SK-N-SH (cell line): ENCODE measurements at regions not wholly inside any gene's neighbourhood (a gene's known extent, or its start where the extent isn't known, plus 50 kb on each side); places are given as distances from the start of the nearest gene placed in this dataset.

Experiments
- CTCF ChIA-PET: fragments of 300-600, 350-600 bp; formaldehyde crosslinking; extraction: SDS; loops from one replicate; lab custom pipeline; 2021; lab: Yijun Ruan, JAX
- POLR2A ChIA-PET: fragments of 350-600 bp; sonication (Branson Sonifier 250); formaldehyde crosslinking; extraction: SDS; loops from one replicate; lab custom pipeline; 2020; ENCODE audit warnings: antibody characterized with exemption, inconsistent platforms; lab: Yijun Ruan, JAX
- DNase-seq: peaks from one replicate; pipeline ENCODE4 v3.0.0; 2012
- H2AFZ ChIP-seq: fragments of 200-600 bp; sonication (generic); 2 replicates; pipeline ENCODE4 v1.8.1; 2016; ENCODE audit warnings: antibody characterized with exemption, mild to moderate bottlenecking, low read depth
- H3F3A ChIP-seq: fragments of 200-600 bp; sonication (generic); replicated peaks from 2 replicates; pipeline ENCODE3; 2016; ENCODE audit warnings: antibody characterized with exemption, mild to moderate bottlenecking; ENCODE audit not compliant: insufficient read depth
- H3K27ac ChIP-seq, 2 experiments: fragments of 200-500 bp in 1 of 2; fragments of 200-600 bp in 1 of 2; sonication (Bioruptor generic) in 1 of 2; sonication (generic), shearing (Covaris generic) in 1 of 2; 2 replicates each; pipeline versions ENCODE4 v1.5.1 to v1.6.1; 2014 to 2016; ENCODE audit warnings: low read depth in 2 of 2, inconsistent platforms in 1 of 2, low read length in 1 of 2, mild to moderate bottlenecking in 1 of 2, mixed read lengths in 1 of 2
- H3K27me3 ChIP-seq: fragments of 200-600 bp; sonication (generic), shearing (Covaris generic); 2 replicates; pipeline ENCODE4 v1.6.1; 2016; ENCODE audit warnings: mixed run types; ENCODE audit not compliant: insufficient read depth
- H3K36me3 ChIP-seq, 2 experiments: fragments of 200-500 bp in 1 of 2; fragments of 200-600 bp in 1 of 2; sonication (Bioruptor generic) in 1 of 2; sonication (generic) in 1 of 2; replicated peaks in 1 of 2; 2 replicates each; pipeline versions ENCODE3 to v1.5.1; 2014 to 2016; ENCODE audit warnings: low read length in 1 of 2, mild to moderate bottlenecking in 1 of 2; ENCODE audit not compliant: insufficient read depth in 2 of 2, control insufficient read depth in 1 of 2
- H3K4me1 ChIP-seq, 2 experiments: fragments of 200-500 bp in 1 of 2; fragments of 200-600 bp in 1 of 2; sonication (Bioruptor generic) in 1 of 2; sonication (generic), shearing (Covaris generic) in 1 of 2; 2 replicates each; pipeline versions ENCODE4 v1.5.1 to v1.6.1; 2014 to 2016; ENCODE audit warnings: low read depth in 1 of 2, low read length in 1 of 2, mixed run types in 1 of 2; ENCODE audit not compliant: insufficient read depth in 2 of 2, control insufficient read depth in 1 of 2
- H3K4me2 ChIP-seq: fragments of 200-600 bp; sonication (generic), shearing (Covaris generic); 2 replicates; pipeline ENCODE4 v1.6.1; 2017; ENCODE audit warnings: mixed run types
- H3K4me3 ChIP-seq, 2 experiments: fragments of 200-500 bp in 1 of 2; fragments of 200-600 bp in 1 of 2; sonication (Bioruptor generic) in 1 of 2; sonication (generic), shearing (Covaris generic) in 1 of 2; 2 replicates each; pipeline versions ENCODE4 v1.5.1 to v1.8.1; 2014 to 2016; ENCODE audit warnings: low read depth in 2 of 2, inconsistent platforms in 1 of 2, low read length in 1 of 2, mild to moderate bottlenecking in 1 of 2, mixed read lengths in 1 of 2, moderate library complexity in 1 of 2
- H3K79me2 ChIP-seq: fragments of 200-600 bp; sonication (generic); 2 replicates; pipeline ENCODE4 v1.8.1; 2017; ENCODE audit warnings: mild to moderate bottlenecking; ENCODE audit not compliant: insufficient read depth
- H3K9ac ChIP-seq: fragments of 200-600 bp; sonication (generic); 2 replicates; pipeline ENCODE4 v1.6.1; 2017; ENCODE audit warnings: mixed run types
- H3K9me2 ChIP-seq: fragments of 200-600 bp; sonication (generic); 2 replicates; pipeline ENCODE4 v1.6.1; 2017; ENCODE audit warnings: mixed run types
- H3K9me3 ChIP-seq: fragments of 200-600 bp; sonication (generic); 2 replicates; pipeline ENCODE4 v1.6.1; 2017; ENCODE audit warnings: mixed run types, mild to moderate bottlenecking, moderate library complexity
- H4K20me1 ChIP-seq: fragments of 200-600 bp; sonication (generic); 2 replicates; pipeline ENCODE4 v1.6.1; 2017; ENCODE audit warnings: mild to moderate bottlenecking, mixed run types; ENCODE audit not compliant: insufficient read depth
- CHD2 ChIP-seq: fragments of 150-350 bp; IDR thresholded peaks from 2 replicates; pipeline ENCODE4 v1.6.1; 2018; ENCODE audit warnings: low read length; ENCODE audit not compliant: partially characterized antibody
- EP300 ChIP-seq, 2 experiments: IDR thresholded peaks; 2 replicates each; pipeline versions ENCODE4 v1.4.0 to v1.6.1; 2012; ENCODE audit warnings: borderline replicate concordance in 1 of 2, low read depth in 1 of 2, low read length in 1 of 2
- EZH2phosphoT487 ChIP-seq: fragments of 200-600 bp; sonication (generic); IDR thresholded peaks from 2 replicates; pipeline ENCODE4 v1.6.1; 2017; ENCODE audit warnings: low read depth, mixed run types, mild to moderate bottlenecking, antibody characterized with exemption, moderate library complexity, borderline replicate concordance
- FOSL2 ChIP-seq: IDR thresholded peaks from 2 replicates; pipeline ENCODE4 v1.4.0; 2012; ENCODE audit warnings: low read depth, mild to moderate bottlenecking, moderate library complexity, borderline replicate concordance
- FOXJ3 ChIP-seq: sonication (generic); formaldehyde crosslinking; IDR thresholded peaks from 2 replicates; pipeline ENCODE4 v1.5.1; 2020; ENCODE audit warnings: mild to moderate bottlenecking, missing genetic modification reagents
- FOXM1 ChIP-seq: IDR thresholded peaks from 2 replicates; pipeline ENCODE4 v1.4.0; 2012; ENCODE audit warnings: low read depth, mild to moderate bottlenecking
- GABPA ChIP-seq: IDR thresholded peaks from 2 replicates; pipeline ENCODE4 v1.4.0; 2012; ENCODE audit warnings: low read depth, mild to moderate bottlenecking
- GATA2 ChIP-seq: sonication (generic); formaldehyde crosslinking; IDR thresholded peaks from 2 replicates; pipeline ENCODE4 v1.5.0; 2020; ENCODE audit warnings: mild to moderate bottlenecking, missing genetic modification reagents
- MXI1 ChIP-seq: IDR thresholded peaks from 2 replicates; pipeline ENCODE4 v1.6.1; 2012; ENCODE audit warnings: mild to moderate bottlenecking, low read depth, low read length, improper control_type of control experiment
- NFIC ChIP-seq: IDR thresholded peaks from 2 replicates; pipeline ENCODE4 v1.4.0; 2012; ENCODE audit warnings: borderline replicate concordance
- POLR2AphosphoS5 ChIP-seq: IDR thresholded peaks from 2 replicates; pipeline ENCODE4 v1.6.1; 2012; ENCODE audit warnings: low read depth, low read length
- RCOR1 ChIP-seq: fragments of 150-350 bp; IDR thresholded peaks from 2 replicates; pipeline ENCODE4 v1.6.1; 2017; ENCODE audit warnings: antibody characterized with exemption, low read length
- REST ChIP-seq: IDR thresholded peaks from 2 replicates; pipeline ENCODE4 v1.6.1; 2012; ENCODE audit warnings: mild to moderate bottlenecking, low read depth, low read length, moderate library complexity
- SMC3 ChIP-seq: IDR thresholded peaks from 2 replicates; pipeline ENCODE4 v1.6.1; 2012; ENCODE audit warnings: low read depth, low read length, improper control_type of control experiment
- TAF1 ChIP-seq: IDR thresholded peaks from 2 replicates; pipeline ENCODE4 v1.6.1; 2012; ENCODE audit warnings: low read depth, mild to moderate bottlenecking, low read length, moderate library complexity, borderline replicate concordance
- TCF12 ChIP-seq: IDR thresholded peaks from 2 replicates; pipeline ENCODE4 v1.4.0; 2012
- TEAD4 ChIP-seq: IDR thresholded peaks from 2 replicates; pipeline ENCODE4 v1.4.0; 2012; ENCODE audit warnings: mild to moderate bottlenecking, borderline replicate concordance; ENCODE audit not compliant: insufficient read depth
- YY1 ChIP-seq: IDR thresholded peaks from 2 replicates; pipeline ENCODE4 v1.4.0; 2012; ENCODE audit warnings: low read depth, mild to moderate bottlenecking
- WGBS: methylation state at CpG from one replicate; pipeline ENCODE4 v1.1.6; 2017; ENCODE audit warnings: low lambda C conversion rate; 5-methylcytosine and 5-hydroxymethylcytosine counted together
- TF ChIP-seq, protein P1 (sequence below): fragments of 150-350 bp; IDR thresholded peaks from 2 replicates; pipeline ENCODE4 v1.6.1; 2016; ENCODE audit warnings: mild to moderate bottlenecking, low read depth, low read length
- TF ChIP-seq, protein P2 (sequence below): fragments of 200-600 bp; sonication (generic); IDR thresholded peaks from 2 replicates; pipeline ENCODE4 v1.6.1; 2017; ENCODE audit warnings: antibody characterized with exemption, mild to moderate bottlenecking, moderate library complexity

DNA sequence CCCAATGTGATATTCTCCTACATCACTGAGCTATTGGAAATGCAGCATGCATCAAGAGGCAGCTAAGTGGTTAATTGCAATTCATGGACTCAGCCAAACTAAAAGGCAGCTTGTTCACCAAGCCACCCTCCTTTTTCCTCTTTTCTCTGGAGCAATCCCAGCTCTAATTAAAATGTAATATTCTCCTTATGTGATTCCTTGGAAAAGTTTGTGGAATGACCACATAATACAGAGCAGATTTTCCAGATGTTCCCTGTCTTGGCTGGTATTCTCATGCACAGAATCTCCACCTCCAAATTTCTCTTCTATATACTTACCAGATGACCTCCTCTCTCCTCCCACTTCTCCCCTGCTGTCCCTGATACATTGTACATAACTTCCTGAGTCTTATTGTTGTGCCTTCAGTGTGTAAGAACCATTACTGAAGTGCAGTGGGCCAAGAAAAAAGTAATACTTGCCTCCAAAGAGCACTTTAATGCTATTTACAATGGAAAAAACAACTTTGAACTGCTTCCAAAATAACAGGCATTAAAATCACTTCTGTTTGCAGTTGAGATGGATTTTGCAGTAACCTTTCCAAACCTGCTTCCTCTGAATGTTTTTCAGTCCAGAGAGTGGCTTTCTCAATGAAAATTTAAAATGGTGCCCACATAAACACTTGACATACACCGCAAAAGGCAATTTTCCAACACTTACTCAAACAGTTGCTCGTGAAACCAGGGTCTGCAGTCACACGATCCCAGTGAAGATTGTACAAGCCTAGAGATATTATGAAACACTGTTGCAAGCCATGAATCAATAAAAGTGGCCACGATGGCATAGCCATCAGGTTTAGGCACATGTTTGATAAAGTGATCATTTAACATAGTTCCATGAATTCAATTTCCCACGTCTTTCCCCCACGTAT lies 258.0 kb downstream of the MTX2 start (continued):
- TF ChIP-seq, protein P1, sequence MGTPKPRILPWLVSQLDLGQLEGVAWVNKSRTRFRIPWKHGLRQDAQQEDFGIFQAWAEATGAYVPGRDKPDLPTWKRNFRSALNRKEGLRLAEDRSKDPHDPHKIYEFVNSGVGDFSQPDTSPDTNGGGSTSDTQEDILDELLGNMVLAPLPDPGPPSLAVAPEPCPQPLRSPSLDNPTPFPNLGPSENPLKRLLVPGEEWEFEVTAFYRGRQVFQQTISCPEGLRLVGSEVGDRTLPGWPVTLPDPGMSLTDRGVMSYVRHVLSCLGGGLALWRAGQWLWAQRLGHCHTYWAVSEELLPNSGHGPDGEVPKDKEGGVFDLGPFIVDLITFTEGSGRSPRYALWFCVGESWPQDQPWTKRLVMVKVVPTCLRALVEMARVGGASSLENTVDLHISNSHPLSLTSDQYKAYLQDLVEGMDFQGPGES = no peak
- TF ChIP-seq RCOR1 = no peak
- TF ChIP-seq CHD2 = no peak
- no peak for TF ChIP-seq TAF1
- no peak for TF ChIP-seq MXI1
- no peak for TF ChIP-seq POLR2AphosphoS5
- no peak for TF ChIP-seq TEAD4
- no peak for TF ChIP-seq NFIC
- no peak for TF ChIP-seq EZH2phosphoT487
- no peak for TF ChIP-seq FOXJ3 (CRISPR knock-in tag)
- no peak for TF ChIP-seq TCF12
- TF ChIP-seq FOSL2 = no peak
- TF ChIP-seq, all 33 proteins: peak for 0

DNA sequence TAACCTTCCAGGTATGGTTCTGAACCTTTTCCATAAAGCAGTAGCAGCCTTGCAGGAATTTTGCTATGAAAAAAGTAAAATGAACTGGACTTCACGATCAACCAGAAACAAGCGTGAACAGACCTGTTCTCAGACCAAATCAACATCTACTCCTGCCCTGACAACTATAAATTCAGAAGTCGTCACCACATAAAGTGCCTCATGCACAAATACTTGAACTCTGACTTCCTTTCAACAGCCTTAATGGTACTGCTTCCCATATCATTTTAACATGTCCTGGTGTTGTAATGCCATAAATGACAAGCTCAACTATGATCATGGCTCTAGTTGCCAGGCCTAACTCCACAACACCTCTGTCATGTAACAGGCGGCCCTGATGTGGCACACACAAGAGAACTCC lies 262.4 kb downstream of the MTX2 start:
- H2AFZ ChIP-seq = no peak overlapping the region
- H3K79me2 ChIP-seq = no peaks in the 10 kb centered on the region
- no peaks in the 10 kb centered on the region for H3K27me3 ChIP-seq
- H3K4me3 ChIP-seq = no peak overlapping the region
- no peak overlapping the region for H3K4me2 ChIP-seq
- 70% methylated on average over 4 of the region's 4 CpGs for WGBS
- H3K4me1 ChIP-seq = peaks cover 3 to 7% of the 10 kb centered on the region in 2 experiments; a peak in 3 of 4 replicates
- CTCF ChIA-PET = interaction anchor here (1.3 kb wide), 1 partner anchor 77 kb away, joined by 4 read pairs; no protein-coding TSS in a partner anchor
- H3F3A ChIP-seq = no peaks in the 10 kb centered on the region
- no peak for DNase-seq
- POLR2A ChIA-PET = no interaction called here
- H3K9ac ChIP-seq = no peak overlapping the region
- H4K20me1 ChIP-seq = no peaks in the 10 kb centered on the region
- no peak for TF ChIP-seq EP300 (IDR thresholded peaks at IDR 0.05; ENCODE audit: borderline replicate concordance in 1 of 2, low read depth in 1 of 2, low read length in 1 of 2)
- TF ChIP-seq, protein P2, sequence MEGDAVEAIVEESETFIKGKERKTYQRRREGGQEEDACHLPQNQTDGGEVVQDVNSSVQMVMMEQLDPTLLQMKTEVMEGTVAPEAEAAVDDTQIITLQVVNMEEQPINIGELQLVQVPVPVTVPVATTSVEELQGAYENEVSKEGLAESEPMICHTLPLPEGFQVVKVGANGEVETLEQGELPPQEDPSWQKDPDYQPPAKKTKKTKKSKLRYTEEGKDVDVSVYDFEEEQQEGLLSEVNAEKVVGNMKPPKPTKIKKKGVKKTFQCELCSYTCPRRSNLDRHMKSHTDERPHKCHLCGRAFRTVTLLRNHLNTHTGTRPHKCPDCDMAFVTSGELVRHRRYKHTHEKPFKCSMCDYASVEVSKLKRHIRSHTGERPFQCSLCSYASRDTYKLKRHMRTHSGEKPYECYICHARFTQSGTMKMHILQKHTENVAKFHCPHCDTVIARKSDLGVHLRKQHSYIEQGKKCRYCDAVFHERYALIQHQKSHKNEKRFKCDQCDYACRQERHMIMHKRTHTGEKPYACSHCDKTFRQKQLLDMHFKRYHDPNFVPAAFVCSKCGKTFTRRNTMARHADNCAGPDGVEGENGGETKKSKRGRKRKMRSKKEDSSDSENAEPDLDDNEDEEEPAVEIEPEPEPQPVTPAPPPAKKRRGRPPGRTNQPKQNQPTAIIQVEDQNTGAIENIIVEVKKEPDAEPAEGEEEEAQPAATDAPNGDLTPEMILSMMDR = no peak
- TF ChIP-seq GATA2 (CRISPR knock-in tag) = no peak
- TF ChIP-seq TEAD4 = no peak
- no peak for TF ChIP-seq YY1
- no peak for TF ChIP-seq FOXJ3 (CRISPR knock-in tag)
- no peak for TF ChIP-seq REST
- no peak for TF ChIP-seq SMC3
- no peak for TF ChIP-seq GABPA
- TF ChIP-seq FOXM1 = no peak
- no peaks in the 10 kb centered on the region for H3K9me2 ChIP-seq
- H3K36me3 ChIP-seq = no peaks in the 10 kb centered on the region
- H3K9me3 ChIP-seq = no peaks in the 10 kb centered on the region
- H3K27ac ChIP-seq = no peak overlapping the region
